Ovary (tissue), 3 donors: ENCODE measurements at regions not wholly inside any gene's neighbourhood (a gene's known extent, or its start where the extent isn't known, plus 50 kb on each side); places are given as distances from the start of the nearest gene placed in this dataset.

Experiments
- POLR2A ChIP-seq: fragments of 450-650 bp; IDR thresholded peaks from one replicate; pipeline ENCODE4 v1.6.1; 2017; ENCODE audit warnings: antibody characterized with exemption, mild to moderate bottlenecking, moderate library complexity
- TF ChIP-seq, protein P1 (sequence below), 3 donors: fragments of 450-650 bp in 2 of 3; fragments of 200-600 bp in 1 of 3; IDR thresholded peaks; one replicate each; pipeline versions ENCODE4 v1.5.1 to v1.8.0; 2016 to 2022; ENCODE audit warnings: antibody characterized with exemption in 3 of 3, mild to moderate bottlenecking in 1 of 3
- donor health status: DM: no; HTN: no; CAD: no.

GRCh38 chr3:115350606-115351005 is 203.5 kb upstream of the ZBTB20 start:
- TF ChIP-seq, protein P1, sequence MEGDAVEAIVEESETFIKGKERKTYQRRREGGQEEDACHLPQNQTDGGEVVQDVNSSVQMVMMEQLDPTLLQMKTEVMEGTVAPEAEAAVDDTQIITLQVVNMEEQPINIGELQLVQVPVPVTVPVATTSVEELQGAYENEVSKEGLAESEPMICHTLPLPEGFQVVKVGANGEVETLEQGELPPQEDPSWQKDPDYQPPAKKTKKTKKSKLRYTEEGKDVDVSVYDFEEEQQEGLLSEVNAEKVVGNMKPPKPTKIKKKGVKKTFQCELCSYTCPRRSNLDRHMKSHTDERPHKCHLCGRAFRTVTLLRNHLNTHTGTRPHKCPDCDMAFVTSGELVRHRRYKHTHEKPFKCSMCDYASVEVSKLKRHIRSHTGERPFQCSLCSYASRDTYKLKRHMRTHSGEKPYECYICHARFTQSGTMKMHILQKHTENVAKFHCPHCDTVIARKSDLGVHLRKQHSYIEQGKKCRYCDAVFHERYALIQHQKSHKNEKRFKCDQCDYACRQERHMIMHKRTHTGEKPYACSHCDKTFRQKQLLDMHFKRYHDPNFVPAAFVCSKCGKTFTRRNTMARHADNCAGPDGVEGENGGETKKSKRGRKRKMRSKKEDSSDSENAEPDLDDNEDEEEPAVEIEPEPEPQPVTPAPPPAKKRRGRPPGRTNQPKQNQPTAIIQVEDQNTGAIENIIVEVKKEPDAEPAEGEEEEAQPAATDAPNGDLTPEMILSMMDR (IDR thresholded peaks at IDR 0.05): no peak
- no peak for TF ChIP-seq POLR2A
